Suppressor macrophage treated with lipopolysaccharide for 1 hour (primary cell): ENCODE measurements at regions not wholly inside any gene's neighbourhood (a gene's known extent, or its start where the extent isn't known, plus 50 kb on each side); places are given as distances from the start of the nearest gene placed in this dataset.

Experiments used
- DNase-seq, 3 donors: peaks; one replicate each; pipeline ENCODE4 v3.0.0-alpha.2; 2020 to 2022

DNA sequence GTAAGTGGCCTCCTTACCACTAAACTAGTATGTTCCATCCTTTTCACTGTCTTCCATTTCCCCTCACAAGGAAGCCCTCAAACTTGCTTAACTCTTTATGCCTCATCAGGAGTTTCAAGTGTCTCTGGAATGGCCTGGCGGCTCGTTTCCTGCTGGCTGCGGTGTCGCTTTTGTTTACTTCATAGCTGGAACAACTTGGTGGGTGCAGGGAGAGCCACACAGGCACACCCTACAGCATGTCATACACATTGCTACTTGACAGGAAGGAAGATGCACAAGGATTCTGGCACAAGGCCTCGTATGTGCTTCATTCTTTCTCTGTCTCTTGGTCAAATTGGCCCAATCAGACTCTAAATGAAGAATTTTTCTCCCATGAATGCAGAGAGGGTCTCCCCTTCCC is 488.3 kb downstream of the FOXO1 start:
- no peak for DNase-seq

DNA sequence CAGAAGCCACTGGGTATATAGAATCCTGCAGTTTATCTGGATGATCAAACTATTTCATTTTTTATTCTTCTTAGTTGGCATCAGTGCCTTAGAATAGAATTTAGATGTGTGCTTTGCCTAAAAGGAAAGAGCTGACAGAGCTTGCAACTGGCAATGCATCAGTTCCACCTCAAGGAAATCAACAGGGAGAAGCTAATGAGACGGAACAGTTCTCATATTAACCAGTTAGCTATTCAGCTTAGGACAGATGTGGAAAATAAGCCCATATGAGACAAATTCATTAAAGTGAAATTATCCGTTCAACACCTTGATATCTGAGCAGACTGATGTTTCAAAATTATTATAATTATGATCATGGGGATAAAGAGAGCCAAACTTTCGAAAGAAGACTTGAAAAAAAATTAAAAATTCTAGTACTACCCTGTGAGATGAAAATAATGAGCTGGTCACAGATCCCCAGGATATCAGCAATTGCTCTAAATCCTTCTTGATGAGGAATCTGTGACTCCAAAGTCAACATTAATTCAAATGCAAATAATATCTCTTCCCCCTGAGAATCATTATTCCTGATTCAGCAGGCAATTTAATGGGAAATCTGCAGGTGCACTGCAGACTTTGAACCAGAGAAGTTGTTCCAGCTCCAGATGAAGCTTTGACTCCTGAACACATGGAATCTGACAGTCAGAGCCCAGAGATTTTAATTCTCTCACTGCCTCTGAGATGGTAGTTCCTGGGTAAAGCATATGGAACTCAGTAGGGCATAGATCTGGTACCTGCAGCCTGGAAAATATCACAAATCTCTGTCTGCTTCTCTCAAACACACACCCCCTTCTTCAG is 486.8 kb downstream of the FOXO1 start:
- no peak for DNase-seq

DNA sequence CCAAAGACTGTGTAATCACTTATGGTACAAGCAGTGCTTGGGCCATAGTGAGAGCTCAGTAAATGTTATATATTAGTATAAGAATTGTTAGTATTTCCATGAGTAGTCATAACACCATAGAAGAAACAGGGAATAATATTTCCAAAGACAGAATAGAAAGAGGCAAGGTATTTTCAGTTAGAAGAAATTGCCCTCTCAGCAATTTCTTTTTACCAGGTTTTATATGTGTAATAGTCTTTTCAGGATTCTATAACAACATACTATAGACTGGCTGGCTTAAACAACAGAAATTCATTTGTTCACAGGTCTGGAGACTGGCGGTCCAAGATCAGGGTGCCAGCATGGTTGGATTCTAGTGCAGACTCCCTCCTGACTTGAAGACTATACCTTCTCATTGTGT is 485.7 kb downstream of the FOXO1 start:
- DNase-seq, result no peak

DNA sequence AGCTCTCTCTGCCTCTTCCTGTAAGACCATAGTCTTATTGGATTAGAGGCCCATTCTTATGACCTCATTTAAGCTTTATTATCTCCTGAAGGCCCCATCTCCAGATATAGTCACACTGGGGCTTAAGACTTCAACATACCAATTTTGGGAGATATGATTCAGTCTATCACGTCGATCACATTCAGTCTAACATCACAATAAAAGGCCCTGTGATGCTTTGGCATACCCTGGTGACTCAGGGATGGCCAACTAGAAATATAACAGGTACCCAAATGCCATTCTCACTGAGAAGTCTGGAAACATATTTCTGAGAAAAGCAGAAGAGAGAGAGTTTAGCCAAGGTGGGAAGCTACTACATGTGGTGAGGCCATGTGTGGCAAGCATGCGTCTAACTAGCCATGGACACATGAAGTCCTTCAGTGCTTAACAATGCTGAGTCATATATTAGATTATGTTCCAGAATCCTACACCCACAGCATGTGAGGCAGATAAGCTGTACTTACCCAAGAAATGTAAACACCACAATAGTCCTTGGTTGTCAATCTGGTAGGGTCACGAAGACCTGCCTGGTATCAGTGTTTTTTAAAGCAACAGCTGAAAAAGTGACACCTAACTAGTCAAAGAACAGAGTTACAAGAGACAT is 485.1 kb downstream of the FOXO1 start:
- no peak for DNase-seq

DNA sequence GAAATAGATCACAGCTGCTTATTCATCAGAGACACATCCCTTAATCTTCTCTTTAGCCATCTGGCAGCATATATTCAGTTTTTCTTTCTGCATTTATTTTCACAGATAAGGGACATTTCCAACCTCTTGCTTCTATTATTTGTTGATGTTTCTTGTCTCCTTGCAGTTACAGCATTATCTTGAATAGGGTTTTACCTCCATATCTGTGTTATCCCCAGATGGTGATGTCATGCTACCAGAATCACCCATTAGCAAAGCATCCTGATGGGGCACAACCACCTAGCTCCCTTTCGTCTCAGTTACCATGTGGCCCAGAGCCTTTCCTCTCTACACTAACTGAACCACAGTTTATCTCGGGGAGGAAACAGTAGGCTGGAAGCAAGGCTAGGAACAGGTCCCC is 483.9 kb downstream of the FOXO1 start:
- DNase-seq, result no peak

DNA sequence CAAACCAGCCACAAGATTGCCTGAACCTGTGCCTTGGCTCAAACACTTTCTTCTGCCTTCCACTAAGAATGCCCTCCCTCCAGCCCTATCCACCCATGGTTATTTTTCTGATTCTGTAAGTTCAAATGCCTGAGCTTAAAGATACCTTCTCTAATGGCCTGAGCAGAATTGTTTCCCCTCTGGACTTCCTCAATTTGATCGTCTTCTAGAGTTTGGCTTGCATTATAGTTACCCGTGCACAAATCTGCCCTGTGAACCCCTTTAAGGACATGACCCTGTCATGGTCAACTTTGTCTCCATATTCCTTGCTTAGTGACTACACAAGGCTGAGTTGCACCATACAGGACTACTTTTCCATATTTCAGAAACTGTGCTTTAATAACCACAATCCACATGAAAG is 481.0 kb downstream of the FOXO1 start:
- DNase-seq, result peak; percentile 16 to 30 (median 30)

DNA sequence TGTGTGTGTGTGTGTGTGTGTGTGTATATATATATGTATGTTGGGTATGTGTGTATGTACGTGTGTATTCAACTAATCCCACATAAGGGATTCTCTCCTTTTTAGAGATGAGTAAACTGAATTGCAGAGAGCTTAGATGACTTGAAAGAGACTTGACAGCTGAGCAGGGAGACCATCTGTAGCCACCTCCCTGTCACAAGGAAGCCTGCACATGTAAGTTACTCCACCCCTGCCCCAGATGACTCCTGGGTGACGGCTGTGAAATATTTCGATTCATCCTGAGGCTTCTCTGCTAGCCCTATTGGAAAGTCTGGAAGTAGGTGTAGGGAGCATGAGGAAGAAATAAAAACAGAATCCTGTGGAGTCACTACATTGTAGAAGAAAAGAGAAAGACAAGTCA is 480.4 kb downstream of the FOXO1 start:
- DNase-seq, result no peak

DNA sequence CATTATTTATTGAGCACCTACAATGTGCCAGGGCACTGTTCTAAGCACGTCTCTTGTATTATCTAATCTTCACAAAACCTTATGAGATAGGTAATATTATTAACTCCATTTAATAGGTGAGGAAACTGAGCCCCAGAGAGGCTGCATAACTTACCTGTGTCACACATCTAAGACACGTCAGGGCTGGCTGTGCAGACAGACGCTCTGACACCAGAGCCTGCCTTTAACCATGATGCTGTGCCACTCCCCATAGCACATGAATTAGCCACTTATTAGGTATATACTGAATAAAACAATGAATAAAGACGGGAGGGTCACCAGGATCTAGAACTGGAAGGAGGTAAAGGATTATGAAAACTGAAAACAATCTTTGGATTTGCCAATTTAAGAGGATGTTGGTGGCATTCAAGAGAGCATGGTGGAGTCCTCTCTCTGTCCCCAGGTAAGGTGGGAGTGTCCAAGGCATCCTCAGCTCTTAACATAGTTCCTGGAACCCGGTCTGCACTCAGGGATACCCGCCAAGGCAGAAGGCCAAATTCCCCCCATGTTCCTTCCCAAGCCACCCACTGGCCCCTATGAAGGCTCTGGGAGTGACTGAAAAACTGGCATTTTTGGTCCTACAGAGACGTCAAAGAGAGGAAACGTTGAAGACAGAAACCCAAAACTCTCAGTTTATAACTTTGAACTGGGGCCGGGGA is 479.7 kb downstream of the FOXO1 start:
- DNase-seq, result no peak

DNA sequence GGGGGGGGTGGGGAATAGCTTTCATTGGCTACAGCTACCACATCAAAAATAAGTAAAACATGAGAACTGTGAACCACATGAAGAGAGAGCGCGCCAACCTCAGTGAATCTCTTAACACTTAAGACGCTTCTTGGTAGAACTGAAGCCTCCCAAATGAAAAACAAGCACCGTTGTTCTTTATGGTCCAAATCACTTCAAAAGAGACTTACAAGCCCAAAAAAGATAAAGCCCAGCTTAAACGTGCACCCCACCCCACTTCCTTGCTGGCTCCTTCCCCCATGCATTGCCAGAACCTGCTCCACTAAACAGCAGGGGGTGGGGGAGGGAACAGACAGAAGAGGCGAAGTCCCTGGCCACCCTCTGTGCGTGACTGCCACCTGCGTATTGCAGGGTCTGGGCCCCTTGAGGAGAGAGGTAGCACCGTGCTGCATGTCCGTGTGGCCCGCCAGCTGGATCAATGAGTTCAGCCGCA is 479.1 kb downstream of the FOXO1 start:
- DNase-seq, result no peak

DNA sequence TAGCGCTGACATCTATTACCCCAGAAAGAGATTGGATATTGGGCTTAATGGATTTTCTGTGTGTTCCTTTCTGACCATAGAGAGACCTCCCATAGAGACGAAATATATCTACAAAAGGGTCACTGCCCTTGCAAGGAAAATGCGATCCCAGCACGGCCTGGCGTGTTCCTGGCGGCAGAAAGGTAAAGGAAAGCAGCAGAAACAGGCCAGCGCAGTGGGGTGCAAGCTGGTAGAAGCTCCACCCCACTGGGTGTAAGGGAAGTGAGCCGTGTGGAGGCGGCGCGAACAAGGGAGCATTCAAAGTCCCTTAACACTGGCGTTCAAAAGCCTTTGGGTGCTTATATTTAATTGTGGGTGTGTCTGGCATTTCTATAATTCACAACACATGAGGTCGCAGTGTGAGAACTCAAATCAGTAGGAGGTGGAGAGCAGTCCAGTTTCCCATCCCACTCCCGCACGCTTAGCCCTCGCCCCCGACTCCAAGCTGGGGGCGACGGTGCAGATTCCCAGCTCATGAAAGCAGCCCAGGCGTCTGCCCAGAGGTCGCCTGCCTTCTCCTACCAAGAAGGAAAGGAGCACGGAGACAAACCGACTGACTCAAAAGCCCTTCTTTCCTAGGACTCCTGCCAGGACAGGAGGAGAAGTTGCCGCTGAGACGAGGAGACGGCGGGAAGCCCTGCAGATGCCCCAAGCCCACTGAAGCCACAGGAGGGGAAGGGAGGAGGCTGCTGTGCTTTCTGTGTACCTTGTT is 478.4 kb downstream of the FOXO1 start:
- no peak for DNase-seq

DNA sequence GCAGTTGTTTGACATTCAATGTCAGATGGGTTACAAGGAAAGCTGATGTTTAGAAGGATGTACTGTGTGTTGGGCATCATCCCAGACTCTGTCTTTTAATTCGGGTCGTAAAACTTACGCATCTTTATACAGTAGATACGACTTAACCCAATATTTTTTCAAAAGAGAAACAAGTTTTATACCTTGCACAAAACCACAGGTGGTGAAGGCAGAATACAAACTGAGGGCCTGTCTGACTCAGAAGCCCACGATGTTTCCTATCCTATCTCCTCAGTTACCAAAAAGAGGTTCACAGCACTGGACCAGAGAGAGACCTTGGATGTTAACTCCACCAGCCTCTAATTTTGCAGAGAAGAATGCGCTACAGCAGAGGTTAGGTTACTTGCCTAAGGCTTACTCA is 477.0 kb downstream of the FOXO1 start:
- DNase-seq, result no peak

DNA sequence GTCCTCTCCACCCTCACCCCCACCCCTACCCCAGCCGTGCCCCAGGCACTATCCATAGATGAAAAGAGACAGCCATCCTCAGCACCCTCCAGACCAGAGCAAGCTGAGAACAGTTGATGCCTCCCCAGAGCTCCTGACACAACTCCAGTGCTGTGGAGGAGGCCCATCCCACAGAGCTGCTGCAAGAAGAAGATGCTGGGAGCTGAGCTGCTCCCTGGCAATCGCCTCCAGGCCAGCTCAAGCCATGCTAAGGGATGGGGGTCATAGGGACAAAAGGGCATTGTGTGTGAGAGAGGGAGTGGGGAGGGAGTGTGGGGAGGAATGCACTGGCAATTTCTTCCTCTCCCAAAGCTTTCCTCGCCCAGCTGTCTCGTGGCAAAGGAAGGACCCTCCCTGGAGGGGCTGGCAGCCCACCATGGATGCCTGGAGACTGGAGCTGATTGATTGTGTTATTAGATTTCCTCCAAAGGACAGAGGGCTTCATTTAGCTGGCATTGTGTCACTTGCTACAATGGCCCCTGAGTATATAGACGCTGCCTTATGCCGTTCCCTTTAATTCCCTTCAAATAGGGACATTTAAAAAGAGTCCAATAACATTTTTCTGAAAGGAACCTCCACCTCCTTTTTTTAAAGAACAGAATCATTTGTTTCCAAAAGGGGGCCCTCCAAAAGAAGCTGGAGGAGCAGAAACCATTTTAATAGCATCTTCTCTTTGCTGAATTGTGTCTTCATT is 476.4 kb downstream of the FOXO1 start:
- no peak for DNase-seq

DNA sequence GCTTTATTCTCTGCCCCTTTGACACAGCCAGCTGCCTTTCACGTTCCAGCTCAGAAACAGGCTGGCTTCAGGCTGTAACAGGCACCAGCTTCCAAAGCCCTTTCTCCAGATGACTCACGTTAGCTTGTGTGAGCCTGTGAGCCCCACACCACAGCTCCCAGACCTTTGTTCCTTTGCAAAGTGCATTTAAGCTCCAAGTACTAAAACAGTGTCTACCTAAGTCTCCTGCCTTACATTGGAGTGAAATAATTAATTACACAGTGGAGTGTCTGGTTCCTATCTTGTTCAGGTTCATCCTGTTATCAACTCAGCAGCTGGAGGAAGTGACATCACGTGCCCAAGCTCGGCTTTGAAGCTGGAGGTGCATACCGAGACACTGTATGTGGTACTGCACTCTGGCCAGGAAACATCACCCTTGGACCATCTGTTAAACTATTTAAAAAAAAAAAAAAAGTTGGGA is 475.8 kb downstream of the FOXO1 start:
- DNase-seq, result no peak

DNA sequence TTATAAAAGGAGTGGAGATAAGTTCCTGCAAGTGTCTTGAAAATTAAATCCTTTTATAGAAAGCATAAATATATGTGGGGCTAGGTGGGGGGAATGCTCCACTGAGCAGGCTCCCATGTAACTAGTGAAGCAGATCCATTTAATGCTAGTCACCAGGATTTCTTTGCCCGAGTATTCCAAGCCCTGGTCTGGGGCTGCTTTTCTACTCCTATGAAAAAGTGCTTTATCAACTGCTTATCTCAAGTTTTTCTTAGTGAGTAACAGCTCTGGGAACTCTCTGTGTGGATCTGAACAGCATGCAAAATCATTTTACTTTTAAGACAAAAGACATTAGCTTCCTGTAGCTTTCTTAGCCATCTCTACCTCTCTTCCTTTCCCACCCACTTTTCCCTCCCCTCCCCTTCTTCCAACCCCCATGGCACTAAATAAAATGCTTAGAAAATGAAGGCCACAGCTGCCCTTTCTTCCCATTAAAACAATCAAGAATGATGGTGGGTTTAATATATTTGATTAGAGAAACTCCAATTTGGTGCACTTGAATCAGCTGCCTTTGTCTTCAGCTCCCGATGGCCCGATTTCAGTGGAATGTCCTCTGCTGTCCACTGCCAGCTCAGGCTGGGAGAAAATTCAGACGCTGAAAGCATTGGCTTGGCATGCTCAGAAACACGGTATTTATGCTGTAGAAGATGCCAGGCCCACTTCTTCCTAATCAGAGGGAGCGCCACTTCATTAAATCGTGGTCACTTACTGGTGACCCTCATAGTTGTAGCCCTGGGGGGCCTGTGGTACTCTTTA is 475.1 kb downstream of the FOXO1 start:
- DNase-seq, result no peak

DNA sequence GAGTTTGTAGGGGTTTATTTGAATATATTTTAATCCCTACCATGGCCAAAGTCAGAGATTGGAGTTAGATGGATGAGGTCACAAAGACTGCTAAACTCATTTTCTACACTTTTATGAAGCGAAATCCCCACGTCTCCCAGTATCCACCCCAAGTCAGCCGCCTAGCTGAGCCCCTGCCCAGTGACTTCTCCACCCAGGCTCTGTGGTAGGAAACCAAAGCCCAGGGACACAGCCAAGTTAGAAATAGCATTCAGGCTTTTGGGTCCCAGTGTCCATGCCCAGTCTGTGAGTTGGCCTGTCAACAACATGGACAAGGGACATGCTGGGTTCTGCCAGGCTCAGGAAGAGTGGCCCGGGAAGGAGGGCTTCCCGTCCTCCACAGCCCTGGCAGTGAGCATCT is 474.0 kb downstream of the FOXO1 start:
- DNase-seq, result no peak

DNA sequence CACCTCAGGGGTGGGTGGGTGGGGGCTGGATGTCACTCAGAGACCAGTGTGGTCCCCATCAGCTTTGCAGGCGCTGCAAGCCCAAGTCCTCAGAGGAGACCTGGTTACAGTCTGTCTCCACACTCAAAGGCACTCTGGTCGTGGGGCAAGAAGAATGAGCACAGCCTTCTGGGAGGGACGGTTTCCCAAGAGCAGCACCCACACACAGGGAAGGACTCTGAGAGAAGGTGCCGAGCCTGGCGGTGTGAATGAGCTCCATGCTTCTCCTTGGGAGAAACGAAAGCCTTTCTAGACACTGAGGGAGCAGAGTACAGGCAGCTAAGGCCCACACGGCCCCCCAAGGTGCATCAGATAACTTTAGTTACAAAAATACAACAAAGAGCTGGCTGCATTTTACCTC is 473.6 kb downstream of the FOXO1 start:
- no peak for DNase-seq

DNA sequence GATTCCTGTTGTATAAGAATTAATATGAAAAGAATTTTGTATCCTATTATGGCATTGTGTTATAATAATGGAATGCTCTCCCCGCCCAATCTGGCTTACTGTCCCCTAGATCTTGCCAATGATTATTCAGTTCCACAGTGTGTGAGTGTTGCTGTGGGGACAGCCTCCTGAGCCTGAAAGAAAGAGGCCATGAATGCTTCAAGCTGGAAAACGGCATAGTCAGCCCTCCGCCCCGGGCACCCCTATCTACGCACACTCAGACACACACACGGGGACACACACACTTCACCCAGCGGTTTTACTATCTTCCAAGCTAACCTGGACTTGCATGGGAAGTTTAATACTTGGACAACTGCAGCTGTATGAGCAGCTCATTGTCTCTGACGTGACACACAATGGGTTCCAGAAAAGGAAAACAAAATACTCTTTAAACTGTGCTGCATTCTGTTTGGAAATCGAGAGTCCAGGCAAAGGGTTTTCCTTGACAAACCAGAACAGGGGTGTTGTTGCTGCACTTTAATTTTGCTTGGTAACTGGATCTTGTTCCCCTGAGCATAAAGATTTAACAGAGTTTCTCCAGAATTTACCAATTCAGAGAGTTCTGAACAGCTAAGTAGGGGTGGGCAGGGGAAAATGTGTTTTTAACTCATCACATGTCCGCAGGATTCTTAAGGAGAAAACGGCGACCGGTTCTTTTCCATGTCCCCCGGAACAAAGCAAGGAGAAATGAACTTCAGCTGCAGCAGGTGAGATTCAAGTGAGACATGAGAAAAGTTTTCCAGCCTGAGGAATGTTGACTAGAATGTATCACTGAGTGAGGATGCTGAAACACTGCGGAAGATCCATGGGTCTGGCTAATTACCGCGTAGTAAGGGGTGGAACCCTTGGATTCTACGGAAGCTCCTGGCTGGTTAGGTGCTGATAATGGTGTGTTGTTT is 472.9 kb downstream of the FOXO1 start:
- DNase-seq, result no peak

DNA sequence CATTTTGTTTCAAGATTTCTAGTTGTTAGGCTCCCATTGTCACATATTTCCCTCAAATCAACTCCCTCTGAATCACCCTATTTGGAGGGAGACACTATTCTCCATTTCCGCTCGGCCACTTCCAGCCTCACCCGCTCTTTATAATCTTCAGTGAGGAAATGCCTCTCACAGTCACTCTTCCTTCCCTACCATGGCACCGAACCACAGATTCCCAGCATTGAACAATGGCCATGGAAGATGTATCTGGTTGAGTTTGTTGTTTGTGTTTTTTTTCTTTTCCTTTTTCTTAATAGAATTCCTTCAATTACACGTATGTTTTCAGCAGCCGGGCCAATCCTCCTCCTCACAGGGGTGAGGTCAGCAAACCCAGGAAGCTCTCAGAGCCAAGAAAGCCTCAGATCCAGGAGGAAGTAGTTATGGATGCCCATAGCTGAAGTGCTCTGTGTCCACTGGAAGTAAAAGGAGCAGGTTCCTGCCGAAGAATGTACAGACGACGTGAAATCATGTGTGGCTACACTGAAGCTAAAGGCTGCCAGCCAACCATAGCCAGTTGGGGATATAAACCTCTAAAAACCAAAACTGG is 472.1 kb downstream of the FOXO1 start:
- no peak for DNase-seq

DNA sequence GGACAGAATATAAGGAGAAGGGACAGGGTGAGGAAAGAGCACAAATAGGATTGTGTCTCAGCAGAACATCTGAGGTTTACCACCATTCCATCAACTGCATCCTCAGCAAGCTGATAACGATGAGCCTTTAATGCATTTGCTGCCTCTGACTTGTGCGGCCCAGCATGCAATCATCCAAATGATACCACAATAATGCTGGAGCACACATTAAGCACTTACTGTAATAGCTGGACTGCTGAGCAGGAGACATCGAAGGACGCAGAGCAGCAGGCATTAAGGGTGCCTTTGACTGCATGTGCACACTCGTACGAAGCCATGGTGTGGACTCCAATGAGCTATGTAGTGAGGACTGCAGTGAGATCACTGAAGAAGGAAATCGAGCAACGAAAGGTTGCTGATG is 469.4 kb downstream of the FOXO1 start:
- DNase-seq, result no peak
